Neural cell (in vitro differentiated cells): ENCODE measurements at regions not wholly inside any gene's neighbourhood (a gene's known extent, or its start where the extent isn't known, plus 50 kb on each side); places are given as distances from the start of the nearest gene placed in this dataset.

Source experiments
- CTCF ChIP-seq: fragments of 450-650 bp; IDR thresholded peaks from 2 replicates; pipeline ENCODE4 v1.5.1; 2014; ENCODE audit warnings: antibody characterized with exemption, mild to moderate bottlenecking, moderate library complexity; ENCODE audit not compliant: poor library complexity, severe bottlenecking
- EP300 ChIP-seq: fragments of 450-650 bp; conservative IDR thresholded peaks from 2 replicates; pipeline ENCODE4 v1.6.1; 2014; ENCODE audit warnings: antibody characterized with exemption, mild to moderate bottlenecking, moderate library complexity; ENCODE audit not compliant: poor library complexity, severe bottlenecking
- EZH2 ChIP-seq: fragments of 200-600, 300-800 bp; shearing (Covaris generic), sonication (generic); IDR thresholded peaks from 2 replicates; pipeline ENCODE4 v1.6.1; 2014; ENCODE audit warnings: antibody characterized with exemption, low read length, borderline replicate concordance, mild to moderate bottlenecking; ENCODE audit not compliant: insufficient read depth, poor library complexity, severe bottlenecking
- MXI1 ChIP-seq: fragments of 450-650 bp; conservative IDR thresholded peaks from 2 replicates; pipeline ENCODE4 v1.6.1; 2014; ENCODE audit warnings: antibody characterized with exemption, mild to moderate bottlenecking; ENCODE audit not compliant: poor library complexity, severe bottlenecking
- POLR2AphosphoS5 ChIP-seq: IDR thresholded peaks from 2 replicates; pipeline ENCODE4 v1.6.1; 2012
- RAD21 ChIP-seq: fragments of 450-650 bp; conservative IDR thresholded peaks from 2 replicates; pipeline ENCODE4 v1.6.1; 2014; ENCODE audit warnings: antibody characterized with exemption, mild to moderate bottlenecking, moderate library complexity
- REST ChIP-seq: IDR thresholded peaks from 2 replicates; pipeline ENCODE4 v1.6.1; 2012; ENCODE audit warnings: borderline replicate concordance
- SMC3 ChIP-seq: fragments of 450-650 bp; conservative IDR thresholded peaks from 2 replicates; pipeline ENCODE4 v1.6.1; 2014; ENCODE audit warnings: antibody characterized with exemption, mild to moderate bottlenecking, moderate library complexity; ENCODE audit not compliant: poor library complexity
- TAF1 ChIP-seq: IDR thresholded peaks from 2 replicates; pipeline ENCODE4 v1.6.1; 2012; ENCODE audit warnings: low read depth

GRCh38 chr1:193649587-193649986 lies 463.2 kb upstream of the B3GALT2 start:
- TF ChIP-seq CTCF (no peak), POLR2AphosphoS5 (no peak), EZH2 (no peak), MXI1 (no peak), RAD21 (no peak), EP300 (no peak), REST (no peak), SMC3 (no peak), TAF1 (no peak)
